Esophagus muscularis mucosa (tissue), 4 donors: ENCODE measurements at regions not wholly inside any gene's neighbourhood (a gene's known extent, or its start where the extent isn't known, plus 50 kb on each side); places are given as distances from the start of the nearest gene placed in this dataset.

ENCODE experiments used
- DNase-seq: peaks from one replicate; pipeline ENCODE4 v3.0.0-alpha.2; 2017; ENCODE audit errors: extremely low spot score
- H3K27ac ChIP-seq, 4 donors: fragments of 200-600 bp; sonication (generic); replicated peaks in 1 of 4; 1 replicate in 3 of 4; 2 replicates in 1 of 4; pipeline ENCODE4 v1.5.1; 2016 to 2019; ENCODE audit warnings: mild to moderate bottlenecking in 1 of 4
- H3K27me3 ChIP-seq, 4 donors: fragments of 200-600 bp; sonication (generic); one replicate each; pipeline versions ENCODE4 v1.5.1 to v1.6.0; 2016 to 2019
- H3K36me3 ChIP-seq, 4 donors: fragments of 200-600 bp; sonication (generic); one replicate each; pipeline ENCODE4 v1.5.1; 2016 to 2019
- H3K4me1 ChIP-seq, 4 donors: fragments of 200-600 bp; sonication (generic); one replicate each; pipeline ENCODE4 v1.5.1; 2016 to 2019
- H3K4me3 ChIP-seq, 4 donors: fragments of 200-600 bp; sonication (generic); 1 replicate in 2 of 4; 2 replicates in 2 of 4; pipeline ENCODE4 v1.5.1; 2016 to 2019; ENCODE audit warnings: mild to moderate bottlenecking in 4 of 4, moderate library complexity in 1 of 4
- H3K9me3 ChIP-seq, 4 donors: fragments of 200-600 bp; sonication (generic); 1 replicate in 3 of 4; 2 replicates in 1 of 4; pipeline ENCODE4 v1.5.1; 2016 to 2019
- EP300 ChIP-seq: sonication (generic); formaldehyde crosslinking; IDR thresholded peaks from one replicate; pipeline ENCODE4 v1.6.1; 2017; ENCODE audit warnings: antibody characterized with exemption
- POLR2A ChIP-seq: fragments of 450-650 bp; IDR thresholded peaks from one replicate; pipeline ENCODE4 v1.6.1; 2017; ENCODE audit warnings: antibody characterized with exemption, moderate library complexity, mild to moderate bottlenecking, low read depth
- POLR2AphosphoS5 ChIP-seq, 2 donors: sonication (generic); formaldehyde crosslinking; IDR thresholded peaks; one replicate each; pipeline ENCODE4 v1.6.1; 2017; ENCODE audit warnings: antibody characterized with exemption in 2 of 2
- WGBS: methylation state at CpG from one replicate; pipeline ENCODE4 v1.1.5; 2018; 5-methylcytosine and 5-hydroxymethylcytosine counted together
- intact Hi-C: fragments of 100-400 bp; cut with DNase I; formaldehyde crosslinking; loops from one replicate; pipeline ENCODE4 v1.15.1; 2023
- TF ChIP-seq, protein P1 (sequence below), 3 experiments: fragments of 200-600 bp in 2 of 3; fragments of 450-650 bp in 1 of 3; sonication (generic) in 2 of 3; IDR thresholded peaks; one replicate each; pipeline ENCODE4 v1.5.1; 2017 to 2019; ENCODE audit warnings: antibody characterized with exemption in 3 of 3, mild to moderate bottlenecking in 2 of 3, moderate library complexity in 1 of 3

GRCh38 chr13:53560556-53560955 lies 531.9 kb downstream of the OLFM4 start:
- no peaks in the 10 kb centered on the region for H3K9me3 ChIP-seq
- intact Hi-C loops = no loop called here
- H3K4me3 ChIP-seq = no peak overlapping the region
- no peak overlapping the region for H3K27ac ChIP-seq
- no peaks in the 10 kb centered on the region for H3K4me1 ChIP-seq
- TF ChIP-seq POLR2AphosphoS5 (IDR thresholded peaks at IDR 0.05) = no peak
- TF ChIP-seq, protein P1, sequence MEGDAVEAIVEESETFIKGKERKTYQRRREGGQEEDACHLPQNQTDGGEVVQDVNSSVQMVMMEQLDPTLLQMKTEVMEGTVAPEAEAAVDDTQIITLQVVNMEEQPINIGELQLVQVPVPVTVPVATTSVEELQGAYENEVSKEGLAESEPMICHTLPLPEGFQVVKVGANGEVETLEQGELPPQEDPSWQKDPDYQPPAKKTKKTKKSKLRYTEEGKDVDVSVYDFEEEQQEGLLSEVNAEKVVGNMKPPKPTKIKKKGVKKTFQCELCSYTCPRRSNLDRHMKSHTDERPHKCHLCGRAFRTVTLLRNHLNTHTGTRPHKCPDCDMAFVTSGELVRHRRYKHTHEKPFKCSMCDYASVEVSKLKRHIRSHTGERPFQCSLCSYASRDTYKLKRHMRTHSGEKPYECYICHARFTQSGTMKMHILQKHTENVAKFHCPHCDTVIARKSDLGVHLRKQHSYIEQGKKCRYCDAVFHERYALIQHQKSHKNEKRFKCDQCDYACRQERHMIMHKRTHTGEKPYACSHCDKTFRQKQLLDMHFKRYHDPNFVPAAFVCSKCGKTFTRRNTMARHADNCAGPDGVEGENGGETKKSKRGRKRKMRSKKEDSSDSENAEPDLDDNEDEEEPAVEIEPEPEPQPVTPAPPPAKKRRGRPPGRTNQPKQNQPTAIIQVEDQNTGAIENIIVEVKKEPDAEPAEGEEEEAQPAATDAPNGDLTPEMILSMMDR (IDR thresholded peaks at IDR 0.05) = no peak
- no peak for TF ChIP-seq EP300
- TF ChIP-seq POLR2A = no peak
- 46% methylated on average over 1 of the region's 1 CpG for WGBS
- H3K27me3 ChIP-seq = no peaks in the 10 kb centered on the region
- DNase-seq = no peak
- H3K36me3 ChIP-seq = no peaks in the 10 kb centered on the region

DNA sequence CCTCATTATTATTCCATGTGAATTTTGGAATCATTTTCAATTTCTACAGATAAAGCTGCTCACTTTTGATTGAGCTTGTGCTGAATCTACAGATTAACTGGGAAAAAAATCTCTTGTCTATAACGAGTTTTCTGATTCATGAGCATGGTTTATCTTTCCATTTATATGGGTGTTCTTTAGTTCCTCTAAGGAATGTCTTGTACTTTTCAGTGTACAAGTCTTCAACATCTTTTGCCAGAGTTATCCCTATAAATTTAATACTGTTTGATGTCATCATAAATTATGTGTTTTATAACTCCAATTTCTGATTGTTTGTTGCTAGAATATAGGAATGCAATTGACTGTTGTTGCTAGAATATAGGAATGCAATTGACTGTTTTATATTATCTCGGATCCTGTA lies 533.8 kb downstream of the OLFM4 start:
- TF ChIP-seq, protein P1 (IDR thresholded peaks at IDR 0.05) = no peak
- TF ChIP-seq EP300 = no peak
- no peak for TF ChIP-seq POLR2A
- no peak for TF ChIP-seq POLR2AphosphoS5 (IDR thresholded peaks at IDR 0.05)
- Histone ChIP-seq H3K9me3 (no peaks in the 10 kb centered on the region), H3K27me3 (no peaks in the 10 kb centered on the region), H3K4me1 (no peaks in the 10 kb centered on the region), H3K36me3 (no peaks in the 10 kb centered on the region), H3K4me3 (no peak overlapping the region), H3K27ac (no peak overlapping the region)
- 79% methylated on average over 2 of the region's 2 CpGs for WGBS
- intact Hi-C loops = no loop called here
- DNase-seq = no peak

GRCh38 chr13:53568491-53568890 lies 539.9 kb downstream of the OLFM4 start:
- DNase-seq = no peak
- Histone ChIP-seq H3K36me3 (no peaks in the 10 kb centered on the region), H3K27ac (no peak overlapping the region), H3K27me3 (no peaks in the 10 kb centered on the region), H3K4me1 (no peaks in the 10 kb centered on the region), H3K4me3 (no peak overlapping the region), H3K9me3 (no peaks in the 10 kb centered on the region)
- TF ChIP-seq POLR2AphosphoS5 (IDR thresholded peaks at IDR 0.05) (no peak), POLR2A (no peak), EP300 (no peak)
- TF ChIP-seq, protein P1 (IDR thresholded peaks at IDR 0.05) = no peak
- 87% methylated on average over 1 of the region's 1 CpG for WGBS
- intact Hi-C loops = no loop called here

DNA sequence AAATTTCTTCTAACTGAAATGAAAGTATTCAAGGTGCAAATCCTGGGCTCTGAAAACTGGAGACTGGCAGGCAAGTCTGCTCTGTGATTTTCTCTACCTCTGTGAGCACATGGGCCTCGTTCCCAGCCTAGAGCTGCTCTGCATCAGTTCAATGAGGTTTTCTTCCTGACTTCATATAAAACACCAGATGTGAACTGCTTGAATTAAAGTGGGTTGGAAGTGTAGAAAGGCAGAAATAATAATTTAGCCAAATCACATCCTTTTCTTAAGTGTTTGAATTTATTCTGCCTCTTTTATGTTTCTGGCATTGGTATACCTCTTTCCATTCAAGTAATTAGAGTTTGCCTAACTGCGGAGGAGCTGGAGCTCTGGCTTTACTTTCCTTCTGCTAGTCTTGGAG lies 540.8 kb downstream of the OLFM4 start:
- Histone ChIP-seq H3K4me1 (no peaks in the 10 kb centered on the region), H3K27me3 (no peaks in the 10 kb centered on the region), H3K27ac (no peak overlapping the region), H3K36me3 (no peaks in the 10 kb centered on the region), H3K9me3 (no peaks in the 10 kb centered on the region), H3K4me3 (no peak overlapping the region)
- intact Hi-C loops = no loop called here
- 56% methylated on average over 2 of the region's 2 CpGs for WGBS
- no peak for DNase-seq
- TF ChIP-seq EP300 = no peak

DNA sequence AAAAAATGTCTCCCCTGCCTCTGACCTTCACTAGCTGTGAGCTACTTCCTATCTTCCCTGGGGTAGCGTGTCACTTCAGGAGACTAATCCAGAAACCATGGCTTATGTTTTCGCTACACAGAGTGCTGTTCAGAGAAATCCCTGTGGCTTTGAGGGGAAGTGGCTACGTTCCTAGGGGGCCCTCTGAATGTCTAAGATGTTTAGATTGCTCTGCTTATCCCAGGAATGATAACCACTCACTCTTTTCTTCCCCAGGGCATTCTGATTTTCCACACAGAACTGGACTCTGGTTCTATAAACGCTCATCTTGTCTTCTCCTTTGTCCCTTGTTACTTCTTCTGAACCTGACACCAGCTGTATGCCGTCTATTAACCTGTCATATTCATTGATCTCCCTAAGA lies 572.5 kb downstream of the OLFM4 start:
- intact Hi-C loops = no loop called here
- no peaks in the 10 kb centered on the region for H3K36me3 ChIP-seq
- H3K27me3 ChIP-seq = no peaks in the 10 kb centered on the region
- DNase-seq = no peak
- WGBS = 48% methylated on average over 5 of the region's 5 CpGs
- no peak overlapping the region for H3K4me3 ChIP-seq
- no peaks in the 10 kb centered on the region for H3K4me1 ChIP-seq
- H3K27ac ChIP-seq = no peak overlapping the region
- no peaks in the 10 kb centered on the region for H3K9me3 ChIP-seq
- TF ChIP-seq POLR2A (no peak), EP300 (no peak), POLR2AphosphoS5 (IDR thresholded peaks at IDR 0.05) (no peak)
- TF ChIP-seq, protein P1 (IDR thresholded peaks at IDR 0.05) = no peak
